GM23338 (cell line): ENCODE measurements at regions not wholly inside any gene's neighbourhood (a gene's known extent, or its start where the extent isn't known, plus 50 kb on each side); places are given as distances from the start of the nearest gene placed in this dataset.

Experiments used
- ATAC-seq: fragments of 200-7000 bp; cut with Tn5 transposase; 3 replicates; pipeline ENCODE4 v1.9.1; 2020
- DNase-seq: peaks from one replicate; pipeline ENCODE4 v3.0.0-alpha.2; 2015; ENCODE audit warnings: low spot score
- H2AFZ ChIP-seq: fragments of 200-600 bp; sonication (generic); 2 replicates; pipeline ENCODE4 v1.8.0; 2016; ENCODE audit warnings: antibody characterized with exemption, mild to moderate bottlenecking, moderate library complexity
- H3F3A ChIP-seq: fragments of 200-600 bp; sonication (generic); replicated peaks from 2 replicates; pipeline ENCODE4 v1.8.0; 2017; ENCODE audit warnings: antibody characterized with exemption, mixed run types, low read depth
- H3K27ac ChIP-seq: fragments of 200-600 bp; sonication (generic); 2 replicates; pipeline ENCODE4 v1.6.1; 2016; ENCODE audit warnings: low read depth
- H3K27me3 ChIP-seq: fragments of 200-600 bp; sonication (generic); 2 replicates; pipeline ENCODE4 v1.8.0; 2016; ENCODE audit warnings: mild to moderate bottlenecking, mixed run types, moderate library complexity; ENCODE audit not compliant: insufficient read depth
- H3K36me3 ChIP-seq: fragments of 200-600 bp; sonication (generic); 2 replicates; pipeline ENCODE4 v1.8.0; 2016; ENCODE audit warnings: mild to moderate bottlenecking; ENCODE audit not compliant: insufficient read depth
- H3K4me1 ChIP-seq: fragments of 200-600 bp; sonication (generic); 2 replicates; pipeline ENCODE4 v1.8.0; 2016; ENCODE audit warnings: mild to moderate bottlenecking, moderate library complexity; ENCODE audit not compliant: insufficient read depth
- H3K4me2 ChIP-seq: fragments of 200-600 bp; sonication (generic); 2 replicates; pipeline ENCODE4 v1.7.1; 2017; ENCODE audit warnings: mixed run types
- H3K4me3 ChIP-seq: fragments of 200-600 bp; sonication (generic); 2 replicates; pipeline ENCODE4 v1.6.1; 2016; ENCODE audit warnings: mixed run types
- H3K79me2 ChIP-seq: fragments of 200-600 bp; sonication (generic); replicated peaks from 2 replicates; pipeline ENCODE4 v1.8.0; 2017; ENCODE audit warnings: mild to moderate bottlenecking; ENCODE audit not compliant: insufficient read depth
- H3K9me2 ChIP-seq: fragments of 200-600 bp; sonication (generic); 2 replicates; pipeline ENCODE4 v1.8.0; 2017; ENCODE audit not compliant: insufficient read depth
- H4K20me1 ChIP-seq: fragments of 200-600 bp; sonication (generic); replicated peaks from 2 replicates; pipeline ENCODE4 v1.8.0; 2017; ENCODE audit warnings: mild to moderate bottlenecking; ENCODE audit not compliant: insufficient read depth
- H3K27ac Mint-ChIP-seq: 2 replicates; pipeline ENCODE4 v1.8.0; 2020; ENCODE audit warnings: inconsistent platforms, mild to moderate bottlenecking, moderate library complexity, mixed read lengths
- H3K27me3 Mint-ChIP-seq: 3 replicates; pipeline ENCODE4 v1.8.0; 2022; ENCODE audit warnings: low read depth, mild to moderate bottlenecking, moderate library complexity, mixed read lengths, inconsistent platforms; ENCODE audit not compliant: insufficient read depth, poor library complexity
- H3K36me3 Mint-ChIP-seq: 3 replicates; pipeline ENCODE4 v1.8.0; 2021; ENCODE audit warnings: low read depth, mild to moderate bottlenecking, inconsistent platforms, moderate library complexity, mixed read lengths
- H3K4me1 Mint-ChIP-seq: 3 replicates; pipeline ENCODE4 v1.8.0; 2020; ENCODE audit warnings: mild to moderate bottlenecking, inconsistent platforms, mixed read lengths
- H3K4me3 Mint-ChIP-seq: 3 replicates; pipeline ENCODE4 v1.8.0; 2021; ENCODE audit warnings: moderate library complexity, mild to moderate bottlenecking, inconsistent platforms, mixed read lengths
- H3K9me3 Mint-ChIP-seq: 3 replicates; pipeline ENCODE4 v1.8.0; 2020; ENCODE audit warnings: moderate library complexity, mild to moderate bottlenecking, inconsistent platforms, mixed read lengths
- CREB1 ChIP-seq: fragments of 250-450 bp; sonication (Bioruptor Pico); IDR thresholded peaks from 2 replicates; pipeline ENCODE4 v1.5.0; 2020; ENCODE audit warnings: low read depth, mild to moderate bottlenecking, moderate library complexity
- CTCF ChIP-seq, 2 experiments: fragments of 200-600 bp in 1 of 2; sonication (generic) in 1 of 2; conservative IDR thresholded peaks; 2 replicates each; pipeline versions ENCODE4 v1.5.1 to v1.6.1; 2016 to 2017; ENCODE audit warnings: antibody characterized with exemption in 2 of 2, low read depth in 2 of 2, mild to moderate bottlenecking in 2 of 2, moderate library complexity in 1 of 2
- ETS1 ChIP-seq: IDR thresholded peaks from 2 replicates; pipeline ENCODE4 v1.6.1; 2016; ENCODE audit warnings: antibody characterized with exemption
- EZH2 ChIP-seq: fragments of 200-600 bp; sonication (generic); IDR thresholded peaks from one replicate; pipeline ENCODE4 v1.8.0; 2017; ENCODE audit warnings: antibody characterized with exemption, mild to moderate bottlenecking, low read depth; ENCODE audit not compliant: unreplicated experiment
- EZH2phosphoT487 ChIP-seq: fragments of 200-600 bp; sonication (generic); IDR thresholded peaks from one replicate; pipeline ENCODE4 v1.8.1; 2018; ENCODE audit warnings: antibody characterized with exemption; ENCODE audit not compliant: unreplicated experiment
- JUNB ChIP-seq: IDR thresholded peaks from one replicate; pipeline ENCODE4 v1.6.1; 2016; ENCODE audit warnings: antibody characterized with exemption; ENCODE audit not compliant: unreplicated experiment
- NANOG ChIP-seq: IDR thresholded peaks from 2 replicates; pipeline ENCODE4 v1.6.1; 2016; ENCODE audit warnings: antibody characterized with exemption, borderline replicate concordance
- POLR2AphosphoS5 ChIP-seq: IDR thresholded peaks from 2 replicates; pipeline ENCODE4 v1.6.1; 2016; ENCODE audit warnings: antibody characterized with exemption, low read depth
- REST ChIP-seq: IDR thresholded peaks from one replicate; pipeline ENCODE4 v1.6.1; 2018; ENCODE audit warnings: antibody characterized with exemption; ENCODE audit not compliant: unreplicated experiment
- STAT1 ChIP-seq: IDR thresholded peaks from one replicate; pipeline ENCODE4 v1.6.1; 2016; ENCODE audit warnings: antibody characterized with exemption; ENCODE audit not compliant: unreplicated experiment
- ZNF114 ChIP-seq: fragments of 250-450 bp; sonication (Bioruptor Pico); IDR thresholded peaks from 2 replicates; pipeline ENCODE4 v1.5.0; 2020; ENCODE audit warnings: mild to moderate bottlenecking, moderate library complexity
- ZNF331 ChIP-seq: fragments of 250-450 bp; sonication (Bioruptor Pico); IDR thresholded peaks from 2 replicates; pipeline ENCODE4 v1.5.0; 2020; ENCODE audit warnings: low read depth, mild to moderate bottlenecking, moderate library complexity
- ZNF462 ChIP-seq: fragments of 250-450 bp; sonication (Bioruptor Pico); IDR thresholded peaks from 2 replicates; pipeline ENCODE4 v1.5.0; 2020; ENCODE audit warnings: mild to moderate bottlenecking, moderate library complexity

- H3K36me3 ChIP-seq = no peaks in the 10 kb centered on the region
- 0 out of 2 replicates have a peak overlapping the region, but pooled peaks have one; percentile 43 for H2AFZ ChIP-seq
- H3K27ac Mint-ChIP-seq = no peak overlapping the region
- H3K4me1 ChIP-seq = no peaks in the 10 kb centered on the region
- DNase-seq (no peak), ATAC-seq (no peak)
- H3K4me3 ChIP-seq = no peak overlapping the region
- peaks cover 2% of the 10 kb centered on the region for H3K4me1 Mint-ChIP-seq
- no peaks in the 10 kb centered on the region; the same call in 2 of the 3 replicates for H3K9me3 Mint-ChIP-seq
- TF ChIP-seq CREB1 (CRISPR knock-in tag) (no peak), POLR2AphosphoS5 (no peak), JUNB (no peak), EZH2phosphoT487 (no peak), ZNF462 (CRISPR knock-in tag) (no peak), NANOG (no peak), STAT1 (no peak), REST (no peak), EZH2 (no peak), ZNF114 (CRISPR knock-in tag) (no peak), CTCF (conservative IDR thresholded peaks at IDR 0.05; ENCODE audit: low read depth in 2 of 2) (no peak), ZNF331 (CRISPR knock-in tag) (no peak), ETS1 (no peak)
- H3K79me2 ChIP-seq = no peaks in the 10 kb centered on the region
- no peak overlapping the region for H3K4me3 Mint-ChIP-seq
- no peaks in the 10 kb centered on the region for H3K36me3 Mint-ChIP-seq
- no peak overlapping the region for H3K27ac ChIP-seq
- H3K27me3 ChIP-seq = no peaks in the 10 kb centered on the region
- peaks cover 5% of the 10 kb centered on the region for H3K27me3 Mint-ChIP-seq
- no peak overlapping the region for H3K4me2 ChIP-seq
- H3K9me2 ChIP-seq = 0 out of 2 replicates have a peak, but pooled peaks cover 4% of the 10 kb centered on the region
- H4K20me1 ChIP-seq = no peaks in the 10 kb centered on the region
- H3F3A ChIP-seq = no peaks in the 10 kb centered on the region
These were observed 73.9 kb upstream of the EGLN3 start for GRCh38 chr14:34024768-34025144.
